ENCODE measurements at regions not wholly inside any gene's neighbourhood (a gene's known extent, or its start where the extent isn't known, plus 50 kb on each side); places are given as distances from the start of the nearest gene placed in this dataset.

GRCh38 chr5:2291146-2291840 is 408.6 kb upstream of the IRX4 start:
- H3K4me1 Mint-ChIP-seq (ENCODE audit: low read depth), result no peaks in the 10 kb centered on the region
- H3K27me3 Mint-ChIP-seq (ENCODE audit: low read depth), result no peaks in the 10 kb centered on the region
- H3K4me3 Mint-ChIP-seq, result no peak overlapping the region
- no peak overlapping the region for H3K27ac Mint-ChIP-seq
- H3K9me3 Mint-ChIP-seq, result no peaks in the 10 kb centered on the region
- H3K36me3 Mint-ChIP-seq (ENCODE audit: low read depth), result no peaks in the 10 kb centered on the region
- no peak for DNase-seq (ENCODE audit: low spot score)

- no peak for DNase-seq (ENCODE audit: low spot score)
- Mint-ChIP-seq H3K36me3 (ENCODE audit: low read depth) (no peaks in the 10 kb centered on the region), H3K27me3 (ENCODE audit: low read depth) (no peaks in the 10 kb centered on the region), H3K4me3 (no peak overlapping the region), H3K27ac (no peak overlapping the region), H3K9me3 (no peaks in the 10 kb centered on the region), H3K4me1 (ENCODE audit: low read depth) (no peaks in the 10 kb centered on the region)
Measured at GRCh38 chr5:2289380-2289779, 406.7 kb upstream of the IRX4 start.

- no peak overlapping the region for H3K4me3 Mint-ChIP-seq
- DNase-seq (ENCODE audit: low spot score), result no peak
- H3K36me3 Mint-ChIP-seq (ENCODE audit: low read depth), result no peaks in the 10 kb centered on the region
- H3K9me3 Mint-ChIP-seq, result no peaks in the 10 kb centered on the region
- H3K4me1 Mint-ChIP-seq (ENCODE audit: low read depth), result no peaks in the 10 kb centered on the region
- H3K27ac Mint-ChIP-seq, result no peak overlapping the region
- no peaks in the 10 kb centered on the region for H3K27me3 Mint-ChIP-seq (ENCODE audit: low read depth)
Measured at GRCh38 chr5:2288968-2289367, 406.2 kb upstream of the IRX4 start.

- Mint-ChIP-seq H3K27ac (no peak overlapping the region), H3K4me1 (ENCODE audit: low read depth) (no peaks in the 10 kb centered on the region), H3K4me3 (no peak overlapping the region), H3K36me3 (ENCODE audit: low read depth) (no peaks in the 10 kb centered on the region), H3K9me3 (no peaks in the 10 kb centered on the region), H3K27me3 (ENCODE audit: low read depth) (no peaks in the 10 kb centered on the region)
- no peak for DNase-seq (ENCODE audit: low spot score)
Measured at GRCh38 chr5:2288466-2288865, 405.7 kb upstream of the IRX4 start.

GRCh38 chr5:2286250-2286649 is 403.5 kb upstream of the IRX4 start:
- H3K4me3 Mint-ChIP-seq, result no peak overlapping the region
- DNase-seq (ENCODE audit: low spot score), result no peak
- H3K27me3 Mint-ChIP-seq (ENCODE audit: low read depth), result no peaks in the 10 kb centered on the region
- H3K9me3 Mint-ChIP-seq, result no peaks in the 10 kb centered on the region
- H3K4me1 Mint-ChIP-seq (ENCODE audit: low read depth), result no peaks in the 10 kb centered on the region
- H3K27ac Mint-ChIP-seq, result no peak overlapping the region
- H3K36me3 Mint-ChIP-seq (ENCODE audit: low read depth), result no peaks in the 10 kb centered on the region

GRCh38 chr5:2284678-2285077 is 402.0 kb upstream of the IRX4 start:
- no peak for DNase-seq (ENCODE audit: low spot score)
- Mint-ChIP-seq H3K36me3 (ENCODE audit: low read depth) (no peaks in the 10 kb centered on the region), H3K4me3 (no peak overlapping the region), H3K4me1 (ENCODE audit: low read depth) (no peaks in the 10 kb centered on the region), H3K9me3 (peaks cover 6% of the 10 kb centered on the region), H3K27ac (no peak overlapping the region), H3K27me3 (ENCODE audit: low read depth) (no peaks in the 10 kb centered on the region)

GRCh38 chr5:2283481-2284045 is 400.8 kb upstream of the IRX4 start:
- no peak for DNase-seq (ENCODE audit: low spot score)
- Mint-ChIP-seq H3K27me3 (ENCODE audit: low read depth) (no peaks in the 10 kb centered on the region), H3K4me3 (no peak overlapping the region), H3K36me3 (ENCODE audit: low read depth) (no peaks in the 10 kb centered on the region), H3K27ac (no peak overlapping the region), H3K9me3 (peaks cover 6% of the 10 kb centered on the region), H3K4me1 (ENCODE audit: low read depth) (no peaks in the 10 kb centered on the region)

- H3K4me1 Mint-ChIP-seq (ENCODE audit: low read depth), result no peaks in the 10 kb centered on the region
- H3K27ac Mint-ChIP-seq, result no peak overlapping the region
- no peaks in the 10 kb centered on the region for H3K36me3 Mint-ChIP-seq (ENCODE audit: low read depth)
Measured at GRCh38 chr5:2282893-2283292, 400.2 kb upstream of the IRX4 start.

GRCh38 chr5:2282034-2282690 is 399.4 kb upstream of the IRX4 start:
- no peak for DNase-seq (ENCODE audit: low spot score)
- Mint-ChIP-seq H3K9me3 (peaks cover 6% of the 10 kb centered on the region), H3K27me3 (ENCODE audit: low read depth) (no peaks in the 10 kb centered on the region), H3K36me3 (ENCODE audit: low read depth) (no peaks in the 10 kb centered on the region), H3K4me1 (ENCODE audit: low read depth) (no peaks in the 10 kb centered on the region), H3K27ac (no peak overlapping the region), H3K4me3 (no peak overlapping the region)

More at GRCh38 chr5:2282893-2283292, 400.2 kb upstream of the IRX4 start:
- no peaks in the 10 kb centered on the region for H3K27me3 Mint-ChIP-seq (ENCODE audit: low read depth)
- H3K4me3 Mint-ChIP-seq, result no peak overlapping the region
- peaks cover 6% of the 10 kb centered on the region for H3K9me3 Mint-ChIP-seq
- DNase-seq (ENCODE audit: low spot score), result no peak

GRCh38 chr5:2281446-2281845 is 398.7 kb upstream of the IRX4 start:
- H3K4me1 Mint-ChIP-seq (ENCODE audit: low read depth), result no peaks in the 10 kb centered on the region
- no peak overlapping the region for H3K4me3 Mint-ChIP-seq
- H3K27me3 Mint-ChIP-seq (ENCODE audit: low read depth), result no peaks in the 10 kb centered on the region
- peaks cover 6% of the 10 kb centered on the region for H3K9me3 Mint-ChIP-seq
- no peak overlapping the region for H3K27ac Mint-ChIP-seq
- DNase-seq (ENCODE audit: low spot score), result no peak
- no peaks in the 10 kb centered on the region for H3K36me3 Mint-ChIP-seq (ENCODE audit: low read depth)

- Mint-ChIP-seq H3K27ac (no peak overlapping the region), H3K4me3 (no peak overlapping the region), H3K27me3 (ENCODE audit: low read depth) (no peaks in the 10 kb centered on the region), H3K9me3 (peaks cover 6% of the 10 kb centered on the region), H3K36me3 (ENCODE audit: low read depth) (no peaks in the 10 kb centered on the region), H3K4me1 (ENCODE audit: low read depth) (no peaks in the 10 kb centered on the region)
- no peak for DNase-seq (ENCODE audit: low spot score)
Measured at GRCh38 chr5:2280318-2280717, 397.6 kb upstream of the IRX4 start.

- no peak overlapping the region for H3K4me3 Mint-ChIP-seq
- H3K27me3 Mint-ChIP-seq (ENCODE audit: low read depth), result no peaks in the 10 kb centered on the region
- no peaks in the 10 kb centered on the region for H3K36me3 Mint-ChIP-seq (ENCODE audit: low read depth)
- peaks cover 6% of the 10 kb centered on the region for H3K9me3 Mint-ChIP-seq
- H3K27ac Mint-ChIP-seq, result no peak overlapping the region
- no peaks in the 10 kb centered on the region for H3K4me1 Mint-ChIP-seq (ENCODE audit: low read depth)
- DNase-seq (ENCODE audit: low spot score), result no peak
Measured at GRCh38 chr5:2278825-2279456, 396.2 kb upstream of the IRX4 start.

- Mint-ChIP-seq H3K9me3 (peaks cover 6% of the 10 kb centered on the region), H3K27me3 (ENCODE audit: low read depth) (no peaks in the 10 kb centered on the region), H3K27ac (no peak overlapping the region), H3K4me1 (ENCODE audit: low read depth) (no peaks in the 10 kb centered on the region), H3K4me3 (no peak overlapping the region), H3K36me3 (ENCODE audit: low read depth) (no peaks in the 10 kb centered on the region)
- no peak for DNase-seq (ENCODE audit: low spot score)
Measured at GRCh38 chr5:2277886-2278285, 395.2 kb upstream of the IRX4 start.

- Mint-ChIP-seq H3K27me3 (ENCODE audit: low read depth) (no peaks in the 10 kb centered on the region), H3K4me1 (ENCODE audit: low read depth) (no peaks in the 10 kb centered on the region), H3K36me3 (ENCODE audit: low read depth) (no peaks in the 10 kb centered on the region), H3K9me3 (peaks cover 6% of the 10 kb centered on the region), H3K27ac (no peak overlapping the region), H3K4me3 (no peak overlapping the region)
- DNase-seq (ENCODE audit: low spot score), result no peak
Measured at GRCh38 chr5:2276101-2276500, 393.4 kb upstream of the IRX4 start.

Data from T-helper 2 cell treated with Interferon-gamma antibody and Interleukin-4, amounts not matched to agents 5 μg/mL and 100 μg/mL, for 36 hours (primary cell).